Activated naive CD4-positive, alpha-beta T cell treated with anti-CD3 and anti-CD28 coated beads, Interleukin-2, amount 50 U/mL, for 24 hours (primary cell): ENCODE measurements at regions not wholly inside any gene's neighbourhood (a gene's known extent, or its start where the extent isn't known, plus 50 kb on each side); places are given as distances from the start of the nearest gene placed in this dataset.

ENCODE experiments used
- H3K27ac Mint-ChIP-seq: one replicate; pipeline ENCODE4 v1.8.0; 2021; ENCODE audit warnings: mild to moderate bottlenecking, mixed read lengths
- H3K27me3 Mint-ChIP-seq: one replicate; pipeline ENCODE4 v1.8.0; 2021; ENCODE audit warnings: mixed read lengths
- H3K36me3 Mint-ChIP-seq: one replicate; pipeline ENCODE4 v1.8.0; 2021; ENCODE audit warnings: mixed read lengths
- H3K4me1 Mint-ChIP-seq: one replicate; pipeline ENCODE4 v1.8.0; 2021; ENCODE audit warnings: mixed read lengths
- H3K4me3 Mint-ChIP-seq: one replicate; pipeline ENCODE4 v1.8.0; 2021; ENCODE audit warnings: mild to moderate bottlenecking, mixed read lengths
- H3K9me3 Mint-ChIP-seq: one replicate; pipeline ENCODE4 v1.8.0; 2021; ENCODE audit warnings: mixed read lengths

DNA sequence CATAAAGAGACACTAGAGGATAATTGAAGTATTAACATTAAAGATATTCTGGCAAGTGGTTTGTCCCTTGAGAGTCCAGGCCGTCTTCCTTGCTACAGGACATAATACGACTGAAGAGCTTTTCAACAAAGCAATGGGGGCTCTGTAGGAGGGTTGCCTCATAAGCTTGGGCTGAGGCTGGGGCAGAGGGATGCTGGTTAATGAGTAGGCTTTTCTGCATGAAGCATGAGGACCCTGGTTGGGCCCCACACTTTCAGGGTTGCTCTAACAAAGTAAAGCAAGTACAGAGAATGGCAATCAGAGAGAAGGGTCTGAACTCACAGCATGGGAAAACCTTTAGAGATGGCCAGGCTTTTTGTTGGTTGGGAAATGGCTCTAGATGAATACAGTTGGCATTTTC lies 281.3 kb downstream of the IDS start:
- no peaks in the 10 kb centered on the region for H3K4me1 Mint-ChIP-seq
- H3K27ac Mint-ChIP-seq: no peak overlapping the region
- no peaks in the 10 kb centered on the region for H3K9me3 Mint-ChIP-seq
- no peaks in the 10 kb centered on the region for H3K27me3 Mint-ChIP-seq
- no peaks in the 10 kb centered on the region for H3K36me3 Mint-ChIP-seq
- H3K4me3 Mint-ChIP-seq: no peak overlapping the region

DNA sequence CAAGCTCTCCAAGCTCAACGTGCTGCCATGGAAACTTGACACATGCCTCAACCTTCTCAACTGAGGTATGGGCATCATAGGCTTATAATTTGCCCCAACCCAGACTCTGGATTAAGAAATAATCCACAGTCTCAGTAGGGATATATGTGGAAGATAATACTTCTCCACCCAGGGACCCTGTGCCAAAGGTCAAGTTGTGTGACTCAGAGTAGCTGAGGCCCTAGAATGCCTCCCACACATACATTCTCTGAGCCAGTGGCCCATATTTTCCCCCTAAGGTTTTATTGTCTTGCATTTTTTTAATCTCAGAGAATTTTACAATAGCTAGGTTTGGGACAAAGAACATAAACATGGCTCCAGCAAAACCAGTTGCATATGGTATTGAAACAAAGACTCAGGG lies 283.1 kb downstream of the IDS start:
- H3K36me3 Mint-ChIP-seq: no peaks in the 10 kb centered on the region
- H3K27me3 Mint-ChIP-seq: no peaks in the 10 kb centered on the region
- H3K9me3 Mint-ChIP-seq: no peaks in the 10 kb centered on the region
- H3K4me1 Mint-ChIP-seq: no peaks in the 10 kb centered on the region
- peak overlapping the region; percentile 23 for H3K27ac Mint-ChIP-seq
- no peak overlapping the region for H3K4me3 Mint-ChIP-seq

DNA sequence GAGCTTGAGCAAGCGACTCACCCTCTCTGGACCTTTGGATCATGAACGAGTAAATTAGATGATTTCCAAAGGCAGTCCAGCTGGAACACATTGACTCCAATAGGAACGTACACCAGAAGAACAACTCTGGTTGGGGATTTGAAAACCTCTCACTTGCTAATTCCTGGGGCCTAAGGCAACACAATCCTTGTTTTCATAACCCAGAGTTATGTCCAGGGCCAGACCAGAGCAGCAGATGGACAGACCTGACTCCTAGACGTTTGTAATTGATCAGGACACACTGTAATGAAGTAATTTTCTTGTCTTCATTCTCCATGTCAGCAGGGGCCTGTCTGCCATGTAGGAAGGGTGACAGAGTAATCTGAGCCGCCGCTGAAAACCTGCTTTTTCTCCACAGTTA lies 283.9 kb downstream of the IDS start:
- Mint-ChIP-seq H3K4me1 (no peaks in the 10 kb centered on the region), H3K27me3 (no peaks in the 10 kb centered on the region), H3K27ac (no peak overlapping the region), H3K4me3 (no peak overlapping the region), H3K36me3 (no peaks in the 10 kb centered on the region), H3K9me3 (no peaks in the 10 kb centered on the region)

DNA sequence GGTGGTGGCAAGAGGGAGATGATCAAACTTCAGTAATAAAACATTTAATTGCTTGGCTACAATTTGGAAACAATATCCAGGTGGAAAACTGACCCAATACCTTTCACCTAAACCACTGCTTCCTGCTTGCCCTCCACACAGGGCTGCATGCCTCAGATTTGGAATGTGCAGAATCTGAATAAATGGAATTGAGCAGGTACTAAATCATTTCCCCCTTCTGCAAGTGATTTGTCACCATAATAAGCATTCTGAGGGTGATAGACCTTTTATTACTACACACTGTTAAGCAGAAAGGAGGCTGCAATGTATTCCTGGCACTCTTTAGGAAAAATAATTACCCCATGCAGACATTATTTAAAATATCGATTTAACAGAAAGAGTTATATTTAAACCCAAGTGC lies 291.8 kb downstream of the IDS start:
- no peaks in the 10 kb centered on the region for H3K4me1 Mint-ChIP-seq
- H3K27me3 Mint-ChIP-seq: peaks cover 2% of the 10 kb centered on the region
- no peaks in the 10 kb centered on the region for H3K36me3 Mint-ChIP-seq
- no peak overlapping the region for H3K27ac Mint-ChIP-seq
- H3K4me3 Mint-ChIP-seq: no peak overlapping the region
- H3K9me3 Mint-ChIP-seq: no peaks in the 10 kb centered on the region

DNA sequence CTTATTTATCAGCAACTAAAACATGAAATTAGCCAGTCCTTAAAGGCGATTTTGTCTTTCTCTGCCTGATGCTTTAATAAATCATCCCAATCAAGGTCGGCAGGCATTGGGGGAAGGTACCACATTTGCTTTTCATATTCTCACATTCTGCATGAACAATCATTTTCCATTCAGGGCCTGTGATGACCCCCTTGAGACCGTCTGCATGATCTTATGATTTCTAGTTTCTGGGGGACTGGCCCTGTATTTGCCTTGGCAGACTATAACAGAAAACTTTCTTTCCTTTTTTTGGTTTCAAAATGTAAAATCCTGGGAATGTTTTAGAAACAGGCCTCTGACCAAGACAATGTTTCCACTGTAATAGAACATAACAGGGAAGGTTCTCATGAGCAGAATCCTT lies 296.8 kb downstream of the IDS start:
- Mint-ChIP-seq H3K9me3 (no peaks in the 10 kb centered on the region), H3K4me1 (no peaks in the 10 kb centered on the region), H3K4me3 (no peak overlapping the region), H3K27ac (no peak overlapping the region), H3K27me3 (peaks cover 4% of the 10 kb centered on the region), H3K36me3 (no peaks in the 10 kb centered on the region)

DNA sequence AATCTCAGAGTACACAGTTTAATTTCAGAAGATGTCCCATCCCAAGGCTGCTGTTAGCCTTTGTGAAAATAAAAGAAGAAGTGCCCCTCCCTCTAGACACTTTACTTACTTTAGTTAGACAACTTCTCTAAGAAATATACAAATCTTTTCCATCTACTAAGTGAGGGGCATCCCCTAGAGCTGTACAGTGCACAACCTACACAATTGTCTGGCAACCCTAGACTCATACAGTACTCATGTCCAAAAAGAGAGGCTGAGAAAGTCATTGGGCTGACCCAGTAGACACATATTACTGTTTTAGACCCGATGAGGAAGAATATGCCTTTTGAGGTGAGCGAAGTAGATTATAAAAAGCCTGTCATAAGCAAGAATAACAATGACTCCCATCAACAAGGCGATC lies 297.6 kb downstream of the IDS start:
- no peaks in the 10 kb centered on the region for H3K9me3 Mint-ChIP-seq
- peaks cover 4% of the 10 kb centered on the region for H3K27me3 Mint-ChIP-seq
- H3K27ac Mint-ChIP-seq: no peak overlapping the region
- no peaks in the 10 kb centered on the region for H3K4me1 Mint-ChIP-seq
- no peaks in the 10 kb centered on the region for H3K36me3 Mint-ChIP-seq
- no peak overlapping the region for H3K4me3 Mint-ChIP-seq

DNA sequence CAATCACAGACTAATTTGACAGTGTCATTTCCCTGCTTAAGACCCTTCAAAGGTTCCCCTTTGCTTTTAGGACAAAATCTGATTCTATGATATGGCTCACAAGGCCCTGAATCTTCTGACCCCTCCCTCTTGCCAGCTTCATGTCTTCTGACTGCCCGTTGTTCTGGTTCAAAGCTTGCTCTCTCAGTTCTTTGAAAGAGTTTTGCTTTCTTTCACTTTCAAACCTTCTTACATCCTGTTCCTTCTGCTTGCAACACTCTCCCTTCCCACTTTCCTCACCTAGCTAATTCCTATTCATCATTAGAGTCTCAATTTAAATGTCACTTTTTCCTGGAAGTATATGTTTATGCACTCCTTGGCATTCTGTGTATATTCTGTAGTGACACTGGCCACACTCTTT lies 299.2 kb downstream of the IDS start:
- peaks cover 4% of the 10 kb centered on the region for H3K27me3 Mint-ChIP-seq
- no peaks in the 10 kb centered on the region for H3K9me3 Mint-ChIP-seq
- no peak overlapping the region for H3K4me3 Mint-ChIP-seq
- H3K4me1 Mint-ChIP-seq: no peaks in the 10 kb centered on the region
- H3K36me3 Mint-ChIP-seq: no peaks in the 10 kb centered on the region
- no peak overlapping the region for H3K27ac Mint-ChIP-seq

DNA sequence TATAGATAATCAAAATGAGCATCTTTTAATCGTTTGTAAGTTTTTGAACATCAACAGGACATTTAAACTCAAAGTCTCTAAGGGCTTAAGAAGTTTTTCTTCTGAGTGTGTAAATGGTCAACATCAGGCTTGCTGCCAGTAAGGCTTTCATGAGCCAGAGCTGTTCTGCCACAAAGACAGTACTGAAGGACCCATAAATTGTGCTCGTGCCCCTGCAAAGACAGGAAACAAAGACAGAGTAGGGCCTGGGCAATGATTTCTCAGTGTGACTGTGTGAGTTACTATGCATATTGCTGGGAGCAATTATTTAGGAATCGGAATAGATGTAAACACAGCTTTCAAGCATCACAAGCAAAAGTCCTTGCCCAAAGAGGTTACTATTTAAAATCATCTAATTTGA lies 300.0 kb downstream of the IDS start:
- Mint-ChIP-seq H3K27ac (no peak overlapping the region), H3K4me3 (no peak overlapping the region), H3K9me3 (no peaks in the 10 kb centered on the region), H3K4me1 (no peaks in the 10 kb centered on the region), H3K36me3 (no peaks in the 10 kb centered on the region), H3K27me3 (peaks cover 4% of the 10 kb centered on the region)

DNA sequence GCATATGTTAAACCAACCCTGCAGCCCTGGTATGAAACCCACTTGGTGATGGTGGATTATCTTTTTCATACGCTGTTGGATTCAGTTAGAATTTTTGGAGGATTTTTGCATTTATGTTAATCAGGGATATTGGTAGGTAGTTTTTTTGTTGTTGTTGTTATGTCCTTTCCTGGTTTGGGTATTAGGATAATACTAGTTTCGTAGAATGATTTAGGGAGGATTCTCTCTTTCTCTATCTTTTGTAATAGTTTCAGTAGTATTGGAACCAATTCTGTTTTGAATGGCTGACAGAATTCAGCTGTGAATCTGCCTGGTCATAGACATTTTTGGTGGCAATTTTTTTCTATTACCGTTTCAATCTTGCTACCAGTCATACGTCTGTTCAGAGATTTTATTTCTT lies 305.4 kb downstream of the IDS start:
- H3K27ac Mint-ChIP-seq: no peak overlapping the region
- no peaks in the 10 kb centered on the region for H3K4me1 Mint-ChIP-seq
- H3K36me3 Mint-ChIP-seq: no peaks in the 10 kb centered on the region
- H3K9me3 Mint-ChIP-seq: no peaks in the 10 kb centered on the region
- no peak overlapping the region for H3K4me3 Mint-ChIP-seq
- peaks cover 2% of the 10 kb centered on the region for H3K27me3 Mint-ChIP-seq

DNA sequence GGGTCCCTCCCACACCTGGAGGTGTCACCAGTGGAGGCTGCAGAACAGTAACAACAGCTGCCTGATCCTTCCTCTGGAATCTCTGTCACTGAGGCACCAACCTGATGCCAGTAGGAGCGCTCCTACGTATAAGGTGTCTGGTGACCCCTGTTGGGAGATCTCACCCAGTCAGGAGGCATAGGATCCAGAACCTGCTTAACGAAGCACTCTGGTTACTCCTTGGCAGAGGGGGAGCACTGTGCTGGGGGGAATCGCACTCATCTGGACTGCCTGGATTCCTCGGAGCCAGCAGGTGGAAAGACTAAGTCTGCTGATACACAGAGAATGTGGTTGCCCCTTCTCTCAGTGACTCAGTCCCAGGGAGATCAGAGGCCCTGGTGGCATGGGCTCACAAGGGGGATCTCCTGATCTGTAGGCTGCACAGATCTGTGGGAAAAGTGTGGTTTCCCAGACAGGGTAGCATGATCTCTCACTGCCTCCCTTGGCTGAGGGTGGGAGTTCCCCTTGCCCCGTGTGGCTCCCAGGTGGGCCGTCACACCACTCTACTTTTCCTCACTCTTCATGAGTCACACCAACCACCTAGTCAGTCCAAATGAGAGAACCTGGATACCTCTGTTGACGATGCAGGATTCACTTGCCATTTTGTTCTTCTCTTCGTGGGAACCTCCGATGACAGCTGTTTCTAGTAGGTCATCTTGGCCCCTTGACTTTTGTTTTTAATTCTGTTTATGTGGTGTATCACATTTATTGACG lies 305.9 kb downstream of the IDS start:
- no peaks in the 10 kb centered on the region for H3K36me3 Mint-ChIP-seq
- H3K4me3 Mint-ChIP-seq: no peak overlapping the region
- no peaks in the 10 kb centered on the region for H3K9me3 Mint-ChIP-seq
- no peak overlapping the region for H3K27ac Mint-ChIP-seq
- H3K27me3 Mint-ChIP-seq: peaks cover under 1% of the 10 kb centered on the region
- no peaks in the 10 kb centered on the region for H3K4me1 Mint-ChIP-seq

DNA sequence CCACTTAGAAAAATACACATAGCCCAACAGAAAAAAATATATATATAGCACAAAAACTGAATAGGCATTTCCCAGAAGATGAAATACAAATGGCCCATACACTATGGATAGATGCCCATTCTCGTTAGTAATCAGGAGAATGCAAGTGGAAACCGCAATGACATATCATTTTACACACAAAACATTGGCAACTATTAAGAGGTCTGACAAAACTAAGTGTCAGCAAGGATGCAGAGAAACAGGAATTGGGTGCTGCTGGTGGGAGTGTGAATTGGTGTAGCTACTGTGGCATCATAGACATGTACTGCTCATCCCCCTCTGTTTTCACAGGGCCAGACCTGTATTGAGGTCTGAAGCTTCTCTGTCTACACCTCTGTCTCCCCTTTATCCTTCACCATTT lies 320.0 kb downstream of the IDS start:
- Mint-ChIP-seq H3K9me3 (no peaks in the 10 kb centered on the region), H3K36me3 (no peaks in the 10 kb centered on the region), H3K4me3 (no peak overlapping the region), H3K27ac (no peak overlapping the region), H3K27me3 (peaks cover 1% of the 10 kb centered on the region), H3K4me1 (no peaks in the 10 kb centered on the region)

DNA sequence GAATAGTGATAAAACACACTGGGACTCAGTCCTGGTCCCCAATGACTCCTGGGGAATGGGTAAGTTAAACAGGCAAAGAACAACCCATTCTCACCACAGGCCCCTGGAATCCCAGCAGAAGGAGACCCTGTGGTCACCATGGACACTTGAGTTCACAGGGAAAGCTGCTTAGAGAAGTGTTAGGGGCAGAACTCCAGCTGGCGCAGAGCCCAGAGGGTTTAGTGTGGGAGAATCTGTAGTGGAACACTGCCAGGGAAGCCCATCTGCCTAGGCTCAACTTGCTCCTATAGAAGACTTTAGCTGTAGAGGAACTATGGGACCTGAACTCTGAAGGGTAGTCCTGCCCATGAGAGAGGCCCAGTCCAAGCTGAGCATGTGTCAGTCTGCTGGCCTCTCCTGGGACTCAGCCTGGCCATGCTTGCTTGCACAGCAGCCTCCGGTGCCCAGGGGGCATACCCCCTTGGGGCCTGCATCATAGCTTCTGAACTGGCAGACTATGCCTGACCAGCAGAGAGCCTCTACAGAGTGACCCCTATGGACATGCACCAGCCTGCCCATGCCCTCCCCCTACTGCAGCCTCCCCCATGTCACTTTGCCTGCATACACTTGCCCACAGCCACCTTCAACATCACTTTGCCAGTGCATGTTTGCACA lies 343.5 kb downstream of the IDS start:
- Mint-ChIP-seq H3K36me3 (no peaks in the 10 kb centered on the region), H3K4me1 (no peaks in the 10 kb centered on the region), H3K27ac (no peak overlapping the region), H3K27me3 (peaks cover 14% of the 10 kb centered on the region), H3K4me3 (no peak overlapping the region), H3K9me3 (peaks cover 4% of the 10 kb centered on the region)

DNA sequence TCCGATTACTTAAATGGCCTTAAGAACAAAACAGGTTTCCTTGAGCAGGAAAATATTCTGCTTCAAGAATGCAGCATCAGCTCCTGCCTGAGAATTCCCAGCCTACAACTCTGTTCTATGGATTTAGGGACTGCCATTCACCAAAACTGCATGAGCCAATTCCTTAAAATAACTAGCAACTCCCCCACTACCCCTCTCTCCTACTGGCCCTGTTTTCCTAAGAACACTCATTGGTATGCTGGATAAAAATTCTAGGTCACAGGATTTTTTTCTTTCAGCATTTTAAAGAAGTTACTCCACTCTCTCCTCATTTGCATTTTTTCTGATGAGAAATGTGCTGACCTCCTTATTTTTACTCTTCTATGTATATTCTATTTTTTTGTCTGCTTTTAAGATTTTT lies 347.1 kb downstream of the IDS start:
- Mint-ChIP-seq H3K4me3 (no peak overlapping the region), H3K36me3 (no peaks in the 10 kb centered on the region), H3K9me3 (no peaks in the 10 kb centered on the region), H3K27me3 (peaks cover 7% of the 10 kb centered on the region), H3K27ac (no peak overlapping the region), H3K4me1 (no peaks in the 10 kb centered on the region)

DNA sequence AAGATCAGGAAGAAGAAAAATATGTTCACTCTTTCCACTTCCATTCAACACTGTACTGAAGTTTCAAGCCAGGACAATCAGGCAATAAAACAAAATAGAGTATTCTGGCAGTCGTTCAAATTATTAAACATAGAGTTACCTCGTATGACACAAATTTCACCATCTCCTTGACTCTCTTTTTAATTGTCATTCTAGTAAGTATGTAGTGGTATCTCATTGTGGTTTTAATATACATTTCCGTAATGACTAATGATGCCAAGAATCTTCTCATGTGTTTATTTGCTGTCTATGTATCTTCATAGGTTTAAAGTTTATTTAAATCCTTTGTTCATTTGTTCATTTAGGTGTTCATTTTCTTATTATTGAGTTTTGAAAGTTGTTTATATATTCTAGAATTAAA lies 352.2 kb downstream of the IDS start:
- Mint-ChIP-seq H3K4me1 (no peaks in the 10 kb centered on the region), H3K36me3 (no peaks in the 10 kb centered on the region), H3K27ac (no peak overlapping the region), H3K4me3 (no peak overlapping the region), H3K27me3 (no peaks in the 10 kb centered on the region), H3K9me3 (no peaks in the 10 kb centered on the region)

DNA sequence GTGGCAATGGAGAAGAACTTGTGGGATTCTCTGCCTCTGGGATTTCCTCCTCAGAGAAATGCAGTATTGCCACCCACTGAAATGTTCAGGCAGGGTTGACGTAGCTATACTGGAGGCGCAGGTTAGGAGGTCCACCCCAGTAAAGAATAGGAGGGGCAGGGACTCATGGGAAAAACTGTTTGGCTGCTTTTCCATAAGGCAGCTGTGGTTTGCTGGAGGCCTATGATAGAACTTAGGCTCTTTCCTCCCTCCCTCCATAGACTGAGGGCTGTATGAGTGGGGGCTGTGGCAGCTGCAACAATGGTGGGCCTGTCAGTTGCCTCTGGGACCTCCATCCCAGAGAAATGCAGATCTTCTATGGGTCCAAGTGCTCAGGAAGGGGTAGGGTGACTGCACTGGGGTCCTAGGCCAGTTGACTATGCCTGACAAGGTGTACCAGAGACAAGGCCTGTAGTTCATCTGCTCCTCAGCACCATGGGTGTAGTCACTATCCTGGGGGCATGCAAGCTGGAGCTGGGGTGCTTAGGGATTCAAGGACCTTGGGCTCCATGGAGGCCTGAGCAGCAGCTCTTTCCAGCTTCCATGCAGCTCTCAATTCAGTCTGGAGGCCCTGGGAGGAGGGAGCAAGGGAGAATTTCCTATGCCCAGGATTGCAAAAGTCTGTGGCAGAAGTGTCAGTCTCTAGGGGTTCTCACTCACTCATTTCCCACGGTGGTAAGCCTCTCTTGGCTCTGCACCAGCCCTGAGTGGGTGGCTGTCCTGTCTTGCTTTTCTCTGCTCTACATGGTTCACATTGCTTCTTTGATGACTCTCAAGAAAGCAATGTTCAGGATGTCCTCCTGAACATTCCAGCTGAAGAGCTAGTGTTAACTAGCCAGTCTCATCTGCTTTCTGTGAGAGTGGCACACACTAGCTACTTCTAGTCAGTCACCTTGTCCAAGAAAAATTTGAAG lies 353.0 kb downstream of the IDS start:
- Mint-ChIP-seq H3K9me3 (no peaks in the 10 kb centered on the region), H3K36me3 (no peaks in the 10 kb centered on the region), H3K27me3 (no peaks in the 10 kb centered on the region), H3K4me1 (no peaks in the 10 kb centered on the region), H3K27ac (no peak overlapping the region), H3K4me3 (no peak overlapping the region)

DNA sequence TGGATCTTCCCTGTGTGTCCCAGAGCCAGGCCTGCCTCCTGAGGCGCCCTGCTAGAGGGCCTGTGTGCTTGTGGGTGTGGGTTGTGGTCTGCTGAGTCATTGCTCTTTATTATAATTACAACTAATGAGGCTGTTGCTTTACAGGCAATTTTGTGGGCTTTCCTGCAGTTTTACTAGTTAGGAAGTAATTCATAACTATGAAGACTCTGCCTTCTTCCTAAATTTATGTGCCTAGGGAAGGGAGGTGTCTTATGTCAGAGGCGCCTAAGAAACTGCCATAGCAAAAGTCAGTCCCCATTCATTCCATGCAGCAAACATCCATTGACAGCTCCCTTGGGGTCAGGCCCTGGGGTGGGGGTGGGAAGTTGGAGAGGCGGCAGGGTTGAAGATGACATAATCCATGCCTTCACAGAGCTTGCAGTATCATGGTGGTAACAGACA lies 359.2 kb downstream of the IDS start:
- H3K4me3 Mint-ChIP-seq: no peak overlapping the region
- H3K36me3 Mint-ChIP-seq: no peaks in the 10 kb centered on the region
- no peaks in the 10 kb centered on the region for H3K4me1 Mint-ChIP-seq
- no peaks in the 10 kb centered on the region for H3K9me3 Mint-ChIP-seq
- no peaks in the 10 kb centered on the region for H3K27me3 Mint-ChIP-seq
- no peak overlapping the region for H3K27ac Mint-ChIP-seq
